ENCODE measurements at regions not wholly inside any gene's neighbourhood (a gene's known extent, or its start where the extent isn't known, plus 50 kb on each side); places are given as distances from the start of the nearest gene placed in this dataset.

- H3K27me3 ChIP-seq: no peaks in the 10 kb centered on the region
- H3K4me1 ChIP-seq: no peaks in the 10 kb centered on the region
- H3K4me3 ChIP-seq: no peak overlapping the region
- H3K36me3 ChIP-seq: no peaks in the 10 kb centered on the region
- no peak for DNase-seq (ENCODE audit: extremely low spot score in 2 of 2)
- no peak overlapping the region for H3K27ac ChIP-seq
- no peaks in the 10 kb centered on the region for H3K9me3 ChIP-seq
- intact Hi-C loops (cut with DNase I): no loop called here
- TF ChIP-seq POLR2A (IDR thresholded peaks at IDR 0.05) (no peak), POLR2AphosphoS5 (IDR thresholded peaks at IDR 0.05; ENCODE audit: insufficient read depth in 1 of 2, low read depth in 1 of 2) (no peak), CTCF (IDR thresholded peaks at IDR 0.05) (no peak)
Observed at GRCh38 chr10:8489823-8490222, 435.3 kb downstream of the GATA3 start.

- H3K4me3 ChIP-seq: no peak overlapping the region
- TF ChIP-seq POLR2AphosphoS5 (IDR thresholded peaks at IDR 0.05; ENCODE audit: insufficient read depth in 1 of 2, low read depth in 1 of 2) (no peak), POLR2A (IDR thresholded peaks at IDR 0.05) (no peak), CTCF (IDR thresholded peaks at IDR 0.05) (no peak)
- no peak overlapping the region for H3K27ac ChIP-seq
- no peaks in the 10 kb centered on the region for H3K4me1 ChIP-seq
- DNase-seq (ENCODE audit: extremely low spot score in 2 of 2): no peak
- H3K36me3 ChIP-seq: no peaks in the 10 kb centered on the region
- no peaks in the 10 kb centered on the region for H3K9me3 ChIP-seq
- no peaks in the 10 kb centered on the region for H3K27me3 ChIP-seq
- intact Hi-C loops (cut with DNase I): no loop called here
Observed at GRCh38 chr10:8498290-8498689, 443.8 kb downstream of the GATA3 start.

- intact Hi-C loops (cut with DNase I): no loop called here
- H3K4me3 ChIP-seq: no peak overlapping the region
- no peak for TF ChIP-seq POLR2A (IDR thresholded peaks at IDR 0.05)
- no peak for TF ChIP-seq CTCF (IDR thresholded peaks at IDR 0.05)
- TF ChIP-seq POLR2AphosphoS5 (IDR thresholded peaks at IDR 0.05; ENCODE audit: insufficient read depth in 1 of 2, low read depth in 1 of 2): no peak
- H3K27me3 ChIP-seq: no peaks in the 10 kb centered on the region
- no peaks in the 10 kb centered on the region for H3K9me3 ChIP-seq
- H3K4me1 ChIP-seq: no peaks in the 10 kb centered on the region
- DNase-seq (ENCODE audit: extremely low spot score in 2 of 2): no peak
- H3K27ac ChIP-seq: no peak overlapping the region
- H3K36me3 ChIP-seq: no peaks in the 10 kb centered on the region
Observed at GRCh38 chr10:8498881-8499280, 444.4 kb downstream of the GATA3 start.

- no peak for DNase-seq (ENCODE audit: extremely low spot score in 2 of 2)
- intact Hi-C loops (cut with DNase I): no loop called here
- H3K27me3 ChIP-seq: no peaks in the 10 kb centered on the region
- H3K9me3 ChIP-seq: no peaks in the 10 kb centered on the region
- H3K4me1 ChIP-seq: no peaks in the 10 kb centered on the region
- H3K36me3 ChIP-seq: no peaks in the 10 kb centered on the region
- no peak for TF ChIP-seq CTCF (IDR thresholded peaks at IDR 0.05)
- no peak for TF ChIP-seq POLR2A (IDR thresholded peaks at IDR 0.05)
- no peak for TF ChIP-seq POLR2AphosphoS5 (IDR thresholded peaks at IDR 0.05; ENCODE audit: insufficient read depth in 1 of 2, low read depth in 1 of 2)
- H3K4me3 ChIP-seq: no peak overlapping the region
- no peak overlapping the region for H3K27ac ChIP-seq
Observed at GRCh38 chr10:8499312-8499711, 444.8 kb downstream of the GATA3 start.

GRCh38 chr10:8499752-8500390, 445.4 kb downstream of the GATA3 start:
- Histone ChIP-seq H3K4me1 (no peaks in the 10 kb centered on the region), H3K27ac (no peak overlapping the region), H3K9me3 (no peaks in the 10 kb centered on the region), H3K4me3 (no peak overlapping the region), H3K27me3 (no peaks in the 10 kb centered on the region), H3K36me3 (no peaks in the 10 kb centered on the region)
- no peak for DNase-seq (ENCODE audit: extremely low spot score in 2 of 2)
- TF ChIP-seq CTCF (IDR thresholded peaks at IDR 0.05): no peak
- no peak for TF ChIP-seq POLR2A (IDR thresholded peaks at IDR 0.05)
- TF ChIP-seq POLR2AphosphoS5 (IDR thresholded peaks at IDR 0.05; ENCODE audit: insufficient read depth in 1 of 2, low read depth in 1 of 2): no peak
- intact Hi-C loops (cut with DNase I): no loop called here
